ENCODE measurements at regions not wholly inside any gene's neighbourhood (a gene's known extent, or its start where the extent isn't known, plus 50 kb on each side); places are given as distances from the start of the nearest gene placed in this dataset.

DNA sequence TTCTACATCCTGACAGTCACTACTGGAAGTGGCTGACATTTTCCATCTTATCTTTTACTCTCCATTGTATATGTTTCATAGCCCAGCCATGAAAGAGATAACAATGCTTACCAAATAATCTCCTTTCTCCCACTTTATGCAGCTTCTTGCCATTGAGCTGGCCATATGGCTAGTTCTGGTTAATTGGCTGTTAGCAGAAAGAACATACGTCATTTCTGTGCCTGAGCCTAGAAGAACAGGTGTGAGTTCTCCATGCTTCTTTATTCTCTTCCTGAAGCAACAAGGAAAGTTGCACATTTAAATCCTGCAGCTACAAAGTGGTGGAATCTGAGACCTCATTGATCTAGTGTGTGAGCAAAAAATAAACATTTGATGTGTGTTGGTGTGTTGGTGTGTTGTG, 82.0 kb upstream of the FSHR start:
- H3K4me3 ChIP-seq: no peak overlapping the region
- H3K4me1 ChIP-seq: no peaks in the 10 kb centered on the region
- no peak overlapping the region for H3K27ac ChIP-seq
- H3K9me3 ChIP-seq: peaks cover 6 to 7% of the 10 kb centered on the region in 2 donors
- no peaks in the 10 kb centered on the region for H3K36me3 ChIP-seq
- TF ChIP-seq POLR2A (IDR thresholded peaks at IDR 0.05) (no peak), POLR2AphosphoS5 (IDR thresholded peaks at IDR 0.05) (no peak)
- TF ChIP-seq, protein P1, sequence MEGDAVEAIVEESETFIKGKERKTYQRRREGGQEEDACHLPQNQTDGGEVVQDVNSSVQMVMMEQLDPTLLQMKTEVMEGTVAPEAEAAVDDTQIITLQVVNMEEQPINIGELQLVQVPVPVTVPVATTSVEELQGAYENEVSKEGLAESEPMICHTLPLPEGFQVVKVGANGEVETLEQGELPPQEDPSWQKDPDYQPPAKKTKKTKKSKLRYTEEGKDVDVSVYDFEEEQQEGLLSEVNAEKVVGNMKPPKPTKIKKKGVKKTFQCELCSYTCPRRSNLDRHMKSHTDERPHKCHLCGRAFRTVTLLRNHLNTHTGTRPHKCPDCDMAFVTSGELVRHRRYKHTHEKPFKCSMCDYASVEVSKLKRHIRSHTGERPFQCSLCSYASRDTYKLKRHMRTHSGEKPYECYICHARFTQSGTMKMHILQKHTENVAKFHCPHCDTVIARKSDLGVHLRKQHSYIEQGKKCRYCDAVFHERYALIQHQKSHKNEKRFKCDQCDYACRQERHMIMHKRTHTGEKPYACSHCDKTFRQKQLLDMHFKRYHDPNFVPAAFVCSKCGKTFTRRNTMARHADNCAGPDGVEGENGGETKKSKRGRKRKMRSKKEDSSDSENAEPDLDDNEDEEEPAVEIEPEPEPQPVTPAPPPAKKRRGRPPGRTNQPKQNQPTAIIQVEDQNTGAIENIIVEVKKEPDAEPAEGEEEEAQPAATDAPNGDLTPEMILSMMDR (IDR thresholded peaks at IDR 0.05): no peak
- no peak for DNase-seq (ENCODE audit: low spot score in 2 of 2)
- H3K27me3 ChIP-seq: no peaks in the 10 kb centered on the region
- intact Hi-C loops (cut with DNase I; ENCODE audit: low total_unique reads): no loop called here

DNA sequence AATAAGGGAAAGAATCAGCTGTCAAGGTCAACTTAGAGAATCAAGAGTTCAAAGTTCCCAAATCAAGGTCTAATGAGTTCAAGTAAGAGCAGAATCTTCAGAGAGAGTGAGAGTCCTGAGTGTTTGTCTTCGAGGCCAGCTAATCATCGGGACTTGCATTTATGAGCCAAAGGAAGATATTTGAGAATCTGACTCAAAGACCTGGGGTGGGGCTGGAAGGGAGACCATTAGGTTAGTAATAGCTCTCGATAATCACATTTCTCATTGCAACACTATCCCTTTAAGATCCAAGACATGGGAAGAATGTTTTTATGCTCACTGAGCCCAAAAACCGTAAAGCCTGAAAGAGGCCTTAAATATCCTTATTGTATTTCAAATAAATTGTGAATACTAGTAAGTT, 72.0 kb upstream of the FSHR start:
- no peaks in the 10 kb centered on the region for H3K36me3 ChIP-seq
- H3K27me3 ChIP-seq: no peaks in the 10 kb centered on the region
- H3K9me3 ChIP-seq: no peaks in the 10 kb centered on the region
- peaks cover 0 to 7% of the 10 kb centered on the region in 2 donors for H3K4me1 ChIP-seq
- H3K27ac ChIP-seq: no peak overlapping the region
- intact Hi-C loops (cut with DNase I; ENCODE audit: low total_unique reads): no loop called here
- no peak for TF ChIP-seq POLR2AphosphoS5 (IDR thresholded peaks at IDR 0.05)
- TF ChIP-seq, protein P1 (IDR thresholded peaks at IDR 0.05): no peak
- no peak for TF ChIP-seq POLR2A (IDR thresholded peaks at IDR 0.05)
- H3K4me3 ChIP-seq: no peak overlapping the region
- DNase-seq (ENCODE audit: low spot score in 2 of 2): no peak

DNA sequence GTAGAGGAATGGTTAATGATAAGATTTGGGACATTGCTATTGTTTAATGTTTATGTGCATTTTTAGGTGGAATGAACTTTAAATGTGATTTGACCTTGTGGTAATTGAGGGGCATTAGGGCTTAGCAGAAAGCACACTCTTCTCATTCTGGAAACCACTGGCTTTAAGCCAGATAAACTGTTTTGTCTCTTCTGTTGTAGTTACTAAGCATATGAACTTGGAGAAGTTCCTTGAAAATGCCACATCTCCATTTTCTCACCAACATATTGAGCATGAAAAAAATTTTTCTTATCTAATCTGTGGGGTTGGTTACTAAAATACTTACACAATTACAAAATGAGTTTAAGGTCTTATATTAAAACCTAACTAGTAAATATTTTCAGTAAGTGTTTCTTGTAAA, 70.8 kb upstream of the FSHR start:
- H3K4me3 ChIP-seq: no peak overlapping the region
- peaks cover 0 to 7% of the 10 kb centered on the region in 2 donors for H3K4me1 ChIP-seq
- no peak for TF ChIP-seq POLR2AphosphoS5 (IDR thresholded peaks at IDR 0.05)
- TF ChIP-seq, protein P1 (IDR thresholded peaks at IDR 0.05): no peak
- no peak for TF ChIP-seq POLR2A (IDR thresholded peaks at IDR 0.05)
- no peaks in the 10 kb centered on the region for H3K9me3 ChIP-seq
- no peaks in the 10 kb centered on the region for H3K36me3 ChIP-seq
- no peaks in the 10 kb centered on the region for H3K27me3 ChIP-seq
- H3K27ac ChIP-seq: peak overlapping the region in 1 of 2 donors; percentile 8
- no peak for DNase-seq (ENCODE audit: low spot score in 2 of 2)
- intact Hi-C loops (cut with DNase I; ENCODE audit: low total_unique reads): no loop called here

DNA sequence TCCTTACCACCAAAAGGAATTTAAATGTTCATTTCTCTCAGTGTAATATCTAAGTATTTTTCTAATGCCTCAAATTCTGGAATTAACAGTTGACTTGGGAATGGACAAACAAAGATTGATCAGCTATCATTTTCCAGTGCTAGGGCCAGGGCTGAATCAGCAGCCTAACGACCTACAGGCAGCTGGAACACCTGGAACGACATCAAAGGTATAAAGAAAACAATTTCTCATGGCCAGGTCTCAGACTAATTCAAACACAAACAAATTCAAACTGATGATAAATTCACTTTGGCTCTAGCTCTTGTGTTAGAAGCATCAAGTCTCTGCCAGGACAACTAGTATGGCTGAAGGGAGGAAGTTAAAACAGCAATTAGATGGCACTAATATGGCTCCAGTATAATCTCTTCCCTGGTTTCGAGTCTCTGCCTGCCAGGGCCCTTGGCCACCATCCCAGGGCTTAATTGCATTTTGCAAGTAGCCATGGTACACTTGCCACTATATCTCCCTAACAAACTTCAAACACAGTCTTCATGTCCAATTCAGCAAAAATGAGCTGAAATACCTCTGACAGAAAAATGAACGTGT, 70.2 kb upstream of the FSHR start:
- peak overlapping the region in 1 of 2 donors; percentile 8 for H3K27ac ChIP-seq
- intact Hi-C loops (cut with DNase I; ENCODE audit: low total_unique reads): no loop called here
- TF ChIP-seq POLR2A (IDR thresholded peaks at IDR 0.05) (no peak), POLR2AphosphoS5 (IDR thresholded peaks at IDR 0.05) (no peak)
- TF ChIP-seq, protein P1 (IDR thresholded peaks at IDR 0.05): no peak
- no peaks in the 10 kb centered on the region for H3K9me3 ChIP-seq
- H3K4me3 ChIP-seq: no peak overlapping the region
- H3K4me1 ChIP-seq: peaks cover 0 to 7% of the 10 kb centered on the region in 2 donors
- DNase-seq (ENCODE audit: low spot score in 2 of 2): peak in 1 of 2 donors; percentile 17
- H3K36me3 ChIP-seq: no peaks in the 10 kb centered on the region
- H3K27me3 ChIP-seq: no peaks in the 10 kb centered on the region

DNA sequence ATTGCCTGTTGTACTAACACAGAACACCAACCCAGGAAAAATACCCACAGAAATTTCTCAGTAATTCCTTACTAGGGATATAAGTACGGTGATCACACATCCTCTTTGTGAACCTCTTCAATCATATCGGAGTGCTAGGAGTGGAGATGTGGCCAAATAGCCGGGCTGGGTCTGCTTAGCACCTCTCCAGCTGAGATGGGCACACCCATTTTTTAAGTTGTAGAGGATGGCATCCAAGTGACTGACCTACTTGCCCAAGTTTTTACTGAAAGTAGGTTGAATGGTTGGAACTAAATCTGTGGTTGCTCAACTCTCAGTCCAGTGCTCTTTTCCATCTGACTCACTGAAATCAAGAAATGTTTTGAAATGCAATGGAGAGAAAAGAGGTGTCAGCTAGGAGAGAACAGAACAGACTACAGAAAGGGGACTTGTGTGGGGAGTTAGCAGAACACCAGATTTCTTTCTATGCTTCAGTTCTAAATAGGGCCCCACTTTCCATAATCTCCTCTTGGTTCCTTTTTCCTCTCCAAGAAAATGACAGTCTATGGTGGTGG, 68.7 kb upstream of the FSHR start:
- H3K36me3 ChIP-seq: no peaks in the 10 kb centered on the region
- intact Hi-C loops (cut with DNase I; ENCODE audit: low total_unique reads): no loop called here
- H3K27ac ChIP-seq: no peak overlapping the region
- no peak for DNase-seq (ENCODE audit: low spot score in 2 of 2)
- H3K9me3 ChIP-seq: no peaks in the 10 kb centered on the region
- H3K27me3 ChIP-seq: no peaks in the 10 kb centered on the region
- no peak overlapping the region for H3K4me3 ChIP-seq
- TF ChIP-seq POLR2A (IDR thresholded peaks at IDR 0.05) (no peak), POLR2AphosphoS5 (IDR thresholded peaks at IDR 0.05) (no peak)
- TF ChIP-seq, protein P1 (IDR thresholded peaks at IDR 0.05): no peak
- peaks cover 0 to 7% of the 10 kb centered on the region in 2 donors for H3K4me1 ChIP-seq
